ENCODE measurements at regions not wholly inside any gene's neighbourhood (a gene's known extent, or its start where the extent isn't known, plus 50 kb on each side); places are given as distances from the start of the nearest gene placed in this dataset.

- Histone ChIP-seq H3K79me2 (ENCODE audit: control insufficient read depth in 1 of 2, insufficient read depth in 2 of 2, low read length in 2 of 2) (no peaks in the 10 kb centered on the region), H2BK5ac (ENCODE audit: low read depth, low read length) (no peak overlapping the region), H4K91ac (replicated peaks; ENCODE audit: insufficient read length, low read length) (no peak overlapping the region), H3K27me3 (replicated peaks in 1 of 4; ENCODE audit: control insufficient read depth in 3 of 4, extremely low read depth in 1 of 4, insufficient read depth in 3 of 4, low read length in 3 of 4) (no peaks in the 10 kb centered on the region), H2BK20ac (ENCODE audit: low read length) (no peak overlapping the region), H2BK12ac (ENCODE audit: low read depth, low read length) (no peak overlapping the region), H3K9me3 (ENCODE audit: insufficient read depth in 2 of 2, low read depth in 1 of 2, low read length in 1 of 2) (no peaks in the 10 kb centered on the region), H3K9ac (replicated peaks in 1 of 4; ENCODE audit: extremely low read depth in 1 of 4, low read depth in 3 of 4, low read length in 3 of 4) (no peak overlapping the region), H3K56ac (replicated peaks; ENCODE audit: insufficient read length, low read depth, low read length) (no peak overlapping the region), H4K20me1 (replicated peaks in 1 of 2; ENCODE audit: control insufficient read depth in 1 of 2, insufficient read depth in 2 of 2, low read length in 2 of 2) (no peaks in the 10 kb centered on the region), H2AFZ (ENCODE audit: low read length) (no peak overlapping the region), H2BK15ac (ENCODE audit: low read length) (no peak overlapping the region), H3K23me2 (ENCODE audit: low read depth, low read length) (no peaks in the 10 kb centered on the region; the same call in 1 of the 2 replicates), H3K4ac (replicated peaks; ENCODE audit: insufficient read length, low read depth, low read length) (no peak overlapping the region), H2AK5ac (ENCODE audit: low read depth, low read length) (no peak overlapping the region), H4K5ac (ENCODE audit: insufficient read length, low read depth, low read length) (no peak overlapping the region), H3K79me1 (ENCODE audit: low read depth, low read length) (no peaks in the 10 kb centered on the region), H4K8ac (ENCODE audit: extremely low read depth, insufficient read depth, low read length) (no peak overlapping the region), H3K4me1 (replicated peaks in 1 of 4; ENCODE audit: control insufficient read depth in 3 of 4, insufficient read depth in 4 of 4, low read length in 3 of 4) (no peaks in the 10 kb centered on the region), H3K14ac (ENCODE audit: insufficient read length) (no peak overlapping the region), H3K36me3 (ENCODE audit: control insufficient read depth in 2 of 4, insufficient read depth in 4 of 4, low read length in 3 of 4) (no peaks in the 10 kb centered on the region), H3K4me2 (ENCODE audit: insufficient read depth in 1 of 2, low read depth in 2 of 2, low read length in 2 of 2) (no peak overlapping the region), H3K23ac (ENCODE audit: insufficient read length) (no peak overlapping the region), H3K27ac (ENCODE audit: low read depth, low read length) (no peak overlapping the region), H2BK120ac (replicated peaks; ENCODE audit: low read depth, low read length) (no peak overlapping the region), H3K4me3 (ENCODE audit: extremely low read depth in 1 of 4, insufficient read depth in 2 of 4, low read depth in 3 of 4, low read length in 4 of 4) (no peak overlapping the region), H3K18ac (ENCODE audit: extremely low read depth, low read length) (no peak overlapping the region)
- ChIA-PET POLR2A (ENCODE audit: partially characterized antibody) (no interaction called here), CTCF (ENCODE audit: partially characterized antibody) (interaction anchor here (0.8 to 3.4 kb wide), 7 partner anchors 10 to 244 kb away, joined by 3 to 21 read pairs (median 4); no protein-coding TSS in a partner anchor)
- DNase-seq (ENCODE audit: low read depth in 1 of 2, low spot score in 2 of 2) = no peak
- 91% methylated on average over 18 of the region's 18 CpGs; no CpG with 5 or more reads in 1 of the 2 experiments for WGBS, 2 experiments (ENCODE audit: extremely low coverage in 1 of 2, insufficient coverage in 1 of 2, insufficient read length in 1 of 2, insufficient replicate concordance in 2 of 2, low coverage in 1 of 2, low lambda C conversion rate in 2 of 2, missing lambda C conversion rate in 1 of 2)
- no peak for FAIRE-seq
- TF ChIP-seq BCL11A (IDR thresholded peaks at IDR 0.05; ENCODE audit: low read depth in 2 of 2, low read length in 2 of 2) (no peak), HDAC6 (IDR thresholded peaks at IDR 0.05; ENCODE audit: low read depth, low read length) (no peak), MAFK (IDR thresholded peaks at IDR 0.05; ENCODE audit: low read depth, low read length) (no peak), CHD2 (IDR thresholded peaks at IDR 0.05; ENCODE audit: low read length) (no peak), GABPA (IDR thresholded peaks at IDR 0.05; ENCODE audit: borderline replicate concordance, insufficient read depth, low read length) (no peak), SIRT6 (IDR thresholded peaks at IDR 0.05; ENCODE audit: low read length) (no peak)
These were observed 62.7 kb upstream of the CACUL1 start for GRCh38 chr10:118817328-118818068.

Measured in H1 (cell line).